ENCODE measurements at regions not wholly inside any gene's neighbourhood (a gene's known extent, or its start where the extent isn't known, plus 50 kb on each side); places are given as distances from the start of the nearest gene placed in this dataset.

DNA sequence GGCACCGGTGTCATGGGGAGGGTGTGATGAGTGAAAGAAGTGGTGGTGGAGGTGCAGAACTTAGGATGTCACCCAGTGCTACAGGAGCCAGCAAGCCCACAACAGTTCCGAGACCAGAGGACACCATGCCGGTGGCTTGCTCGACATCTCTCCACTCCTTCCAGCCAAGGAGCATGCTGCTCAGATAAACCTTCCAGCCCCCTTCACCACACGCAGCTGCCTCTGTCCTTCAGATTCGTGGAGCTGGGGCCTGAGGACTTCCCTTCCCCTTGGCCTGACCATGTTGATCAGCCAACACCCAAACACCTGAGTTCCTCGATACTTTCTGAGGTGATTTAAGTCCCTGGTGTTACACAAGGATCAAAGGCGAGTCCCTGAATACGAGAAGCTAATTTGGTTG, 188.8 kb upstream of the FOXF1 start:
- Histone ChIP-seq H3K9me3 (no peaks in the 10 kb centered on the region), H3K27me3 (no peaks in the 10 kb centered on the region), H3K9ac (ENCODE audit: low read depth in 2 of 2, low read length in 2 of 2) (no peak overlapping the region), H3K4me1 (no peaks in the 10 kb centered on the region), H3K36me3 (no peaks in the 10 kb centered on the region), H3K27ac (no peak overlapping the region), H3K4me3 (no peak overlapping the region)
- intact Hi-C loops (cut with DNase I) = no loop called here
- no peak for DNase-seq
- TF ChIP-seq, protein P1, sequence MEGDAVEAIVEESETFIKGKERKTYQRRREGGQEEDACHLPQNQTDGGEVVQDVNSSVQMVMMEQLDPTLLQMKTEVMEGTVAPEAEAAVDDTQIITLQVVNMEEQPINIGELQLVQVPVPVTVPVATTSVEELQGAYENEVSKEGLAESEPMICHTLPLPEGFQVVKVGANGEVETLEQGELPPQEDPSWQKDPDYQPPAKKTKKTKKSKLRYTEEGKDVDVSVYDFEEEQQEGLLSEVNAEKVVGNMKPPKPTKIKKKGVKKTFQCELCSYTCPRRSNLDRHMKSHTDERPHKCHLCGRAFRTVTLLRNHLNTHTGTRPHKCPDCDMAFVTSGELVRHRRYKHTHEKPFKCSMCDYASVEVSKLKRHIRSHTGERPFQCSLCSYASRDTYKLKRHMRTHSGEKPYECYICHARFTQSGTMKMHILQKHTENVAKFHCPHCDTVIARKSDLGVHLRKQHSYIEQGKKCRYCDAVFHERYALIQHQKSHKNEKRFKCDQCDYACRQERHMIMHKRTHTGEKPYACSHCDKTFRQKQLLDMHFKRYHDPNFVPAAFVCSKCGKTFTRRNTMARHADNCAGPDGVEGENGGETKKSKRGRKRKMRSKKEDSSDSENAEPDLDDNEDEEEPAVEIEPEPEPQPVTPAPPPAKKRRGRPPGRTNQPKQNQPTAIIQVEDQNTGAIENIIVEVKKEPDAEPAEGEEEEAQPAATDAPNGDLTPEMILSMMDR (IDR thresholded peaks at IDR 0.05) = no peak

GRCh38 chr16:86322283-86322682, 188.0 kb upstream of the FOXF1 start:
- Histone ChIP-seq H3K4me1 (no peaks in the 10 kb centered on the region), H3K9me3 (no peaks in the 10 kb centered on the region), H3K27me3 (no peaks in the 10 kb centered on the region), H3K36me3 (no peaks in the 10 kb centered on the region), H3K9ac (ENCODE audit: low read depth in 2 of 2, low read length in 2 of 2) (no peak overlapping the region), H3K27ac (no peak overlapping the region), H3K4me3 (no peak overlapping the region)
- TF ChIP-seq, protein P1 (IDR thresholded peaks at IDR 0.05) = no peak
- no peak for DNase-seq
- intact Hi-C loops (cut with DNase I) = no loop called here

- Histone ChIP-seq H3K27me3 (no peaks in the 10 kb centered on the region), H3K9me3 (no peaks in the 10 kb centered on the region), H3K4me1 (no peaks in the 10 kb centered on the region), H3K36me3 (no peaks in the 10 kb centered on the region), H3K4me3 (no peak overlapping the region), H3K9ac (ENCODE audit: low read depth in 2 of 2, low read length in 2 of 2) (no peak overlapping the region), H3K27ac (no peak overlapping the region)
- TF ChIP-seq, protein P1 (IDR thresholded peaks at IDR 0.05) = no peak
- DNase-seq = no peak
- intact Hi-C loops (cut with DNase I) = no loop called here
These were observed 187.5 kb upstream of the FOXF1 start for GRCh38 chr16:86322806-86323205.

- no peaks in the 10 kb centered on the region for H3K36me3 ChIP-seq
- TF ChIP-seq, protein P1 (IDR thresholded peaks at IDR 0.05) = no peak
- no peak overlapping the region for H3K4me3 ChIP-seq
- H3K27me3 ChIP-seq = no peaks in the 10 kb centered on the region
- intact Hi-C loops (cut with DNase I) = no loop called here
- H3K9ac ChIP-seq (ENCODE audit: low read depth in 2 of 2, low read length in 2 of 2) = no peak overlapping the region
- H3K4me1 ChIP-seq = no peaks in the 10 kb centered on the region
- DNase-seq = no peak
- no peaks in the 10 kb centered on the region for H3K9me3 ChIP-seq
- H3K27ac ChIP-seq = no peak overlapping the region
These were observed 186.0 kb upstream of the FOXF1 start for GRCh38 chr16:86324320-86324719.

GRCh38 chr16:86325360-86325759, 185.0 kb upstream of the FOXF1 start:
- Histone ChIP-seq H3K27me3 (no peaks in the 10 kb centered on the region), H3K9ac (ENCODE audit: low read depth in 2 of 2, low read length in 2 of 2) (no peak overlapping the region), H3K9me3 (no peaks in the 10 kb centered on the region), H3K36me3 (no peaks in the 10 kb centered on the region), H3K4me1 (no peaks in the 10 kb centered on the region), H3K4me3 (no peak overlapping the region), H3K27ac (no peak overlapping the region)
- intact Hi-C loops (cut with DNase I) = no loop called here
- TF ChIP-seq, protein P1 (IDR thresholded peaks at IDR 0.05) = no peak
- no peak for DNase-seq

GRCh38 chr16:86325895-86326294, 184.4 kb upstream of the FOXF1 start:
- Histone ChIP-seq H3K27ac (no peak overlapping the region), H3K36me3 (no peaks in the 10 kb centered on the region), H3K4me1 (no peaks in the 10 kb centered on the region), H3K9me3 (no peaks in the 10 kb centered on the region), H3K9ac (ENCODE audit: low read depth in 2 of 2, low read length in 2 of 2) (no peak overlapping the region), H3K4me3 (no peak overlapping the region), H3K27me3 (no peaks in the 10 kb centered on the region)
- TF ChIP-seq, protein P1 (IDR thresholded peaks at IDR 0.05) = no peak
- intact Hi-C loops (cut with DNase I) = no loop called here
- DNase-seq = no peak

Data from colonic mucosa (tissue), 4 donors.